ENCODE measurements at regions not wholly inside any gene's neighbourhood (a gene's known extent, or its start where the extent isn't known, plus 50 kb on each side); places are given as distances from the start of the nearest gene placed in this dataset.

DNA sequence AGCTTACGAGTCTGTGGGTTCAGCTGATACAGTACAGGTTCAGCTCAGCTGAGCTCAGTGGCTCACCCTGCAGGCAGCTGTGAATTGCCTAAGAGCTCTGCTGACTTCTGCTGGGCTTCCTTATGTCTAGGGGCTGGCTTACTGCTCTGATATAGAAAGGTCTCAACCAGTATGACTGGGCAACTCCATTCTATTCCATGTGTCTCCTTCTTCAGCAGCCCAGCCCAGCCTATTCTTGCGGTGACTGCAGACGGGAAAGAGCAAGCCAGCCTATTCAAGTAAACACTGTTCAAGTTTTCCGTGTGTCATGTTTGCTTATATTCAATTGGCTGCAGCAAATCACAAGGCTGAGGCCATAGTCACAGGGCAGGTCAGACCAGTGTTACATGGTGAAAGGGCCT, 615.4 kb upstream of the ZFP42 start:
- H3K27me3 ChIP-seq (replicated peaks in 1 of 4; ENCODE audit: control extremely low read depth in 1 of 4, control insufficient read depth in 3 of 4, insufficient read depth in 4 of 4, low read length in 3 of 4), result no peaks in the 10 kb centered on the region
- WGBS (ENCODE audit: insufficient coverage), result 76% methylated on average over 4 of the region's 4 CpGs
- ChIA-PET POLR2A (no interaction called here), CTCF (no interaction called here)
- no peak overlapping the region for H2AFZ ChIP-seq (ENCODE audit: insufficient read depth, low read depth, low read length, poor library complexity, severe bottlenecking)
- H4K20me1 ChIP-seq (ENCODE audit: control insufficient read depth, insufficient read depth, low read length, poor library complexity, severe bottlenecking), result no peaks in the 10 kb centered on the region
- ATAC-seq (ENCODE audit: low read depth), result no peak
- no peaks in the 10 kb centered on the region for H3K36me3 ChIP-seq (replicated peaks in 1 of 2; ENCODE audit: control extremely low read depth in 1 of 2, control insufficient read depth in 1 of 2, extremely low read depth in 1 of 2, insufficient read depth in 2 of 2, low read length in 1 of 2)
- intact Hi-C loops (cut with micrococcal nuclease), result no loop called here
- H3K9me3 ChIP-seq (ENCODE audit: control extremely low read depth in 1 of 3, control insufficient read depth in 2 of 3, insufficient read depth in 1 of 3, low read length in 2 of 3), result peaks cover 0 to 2% (median 0%) of the 10 kb centered on the region in 3 donors
- Mint-ChIP-seq H3K4me3 (no peak overlapping the region), H3K4me1 (no peaks in the 10 kb centered on the region), H3K9me3 (ENCODE audit: insufficient read depth) (peaks cover 5% of the 10 kb centered on the region), H3K27me3 (no peaks in the 10 kb centered on the region), H3K27ac (no peak overlapping the region)
- no peak overlapping the region for H3K4me3 ChIP-seq (ENCODE audit: control extremely low read depth in 1 of 5, extremely low read depth in 1 of 5, insufficient read depth in 1 of 5, low read depth in 2 of 5, low read length in 4 of 5)
- no peak for DNase-seq
- H3K4me2 ChIP-seq (replicated peaks; ENCODE audit: low read depth, low read length, poor library complexity, severe bottlenecking), result no peak overlapping the region
- H3K27ac ChIP-seq (ENCODE audit: low read length in 2 of 2), result no peak overlapping the region
- no peaks in the 10 kb centered on the region for H3K4me1 ChIP-seq (ENCODE audit: control insufficient read depth in 2 of 2, insufficient read depth in 2 of 2, low read length in 2 of 2)
- TF ChIP-seq EZH2 (IDR thresholded peaks at IDR 0.05; ENCODE audit: borderline replicate concordance, insufficient read depth, low read depth, low read length, poor library complexity, severe bottlenecking), result no peak
- TF ChIP-seq, protein P1, sequence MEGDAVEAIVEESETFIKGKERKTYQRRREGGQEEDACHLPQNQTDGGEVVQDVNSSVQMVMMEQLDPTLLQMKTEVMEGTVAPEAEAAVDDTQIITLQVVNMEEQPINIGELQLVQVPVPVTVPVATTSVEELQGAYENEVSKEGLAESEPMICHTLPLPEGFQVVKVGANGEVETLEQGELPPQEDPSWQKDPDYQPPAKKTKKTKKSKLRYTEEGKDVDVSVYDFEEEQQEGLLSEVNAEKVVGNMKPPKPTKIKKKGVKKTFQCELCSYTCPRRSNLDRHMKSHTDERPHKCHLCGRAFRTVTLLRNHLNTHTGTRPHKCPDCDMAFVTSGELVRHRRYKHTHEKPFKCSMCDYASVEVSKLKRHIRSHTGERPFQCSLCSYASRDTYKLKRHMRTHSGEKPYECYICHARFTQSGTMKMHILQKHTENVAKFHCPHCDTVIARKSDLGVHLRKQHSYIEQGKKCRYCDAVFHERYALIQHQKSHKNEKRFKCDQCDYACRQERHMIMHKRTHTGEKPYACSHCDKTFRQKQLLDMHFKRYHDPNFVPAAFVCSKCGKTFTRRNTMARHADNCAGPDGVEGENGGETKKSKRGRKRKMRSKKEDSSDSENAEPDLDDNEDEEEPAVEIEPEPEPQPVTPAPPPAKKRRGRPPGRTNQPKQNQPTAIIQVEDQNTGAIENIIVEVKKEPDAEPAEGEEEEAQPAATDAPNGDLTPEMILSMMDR (IDR thresholded peaks at IDR 0.05), result no peak
- H3K79me2 ChIP-seq (ENCODE audit: control insufficient read depth, insufficient read depth, low read length), result no peaks in the 10 kb centered on the region
- H3K9ac ChIP-seq (ENCODE audit: low read length), result no peak overlapping the region

- Mint-ChIP-seq H3K27ac (no peak overlapping the region), H3K9me3 (ENCODE audit: insufficient read depth) (peaks cover 10% of the 10 kb centered on the region), H3K27me3 (no peaks in the 10 kb centered on the region), H3K4me1 (no peaks in the 10 kb centered on the region), H3K4me3 (no peak overlapping the region)
- no peak overlapping the region for H3K4me3 ChIP-seq (ENCODE audit: control extremely low read depth in 1 of 5, extremely low read depth in 1 of 5, insufficient read depth in 1 of 5, low read depth in 2 of 5, low read length in 4 of 5)
- no peaks in the 10 kb centered on the region for H3K27me3 ChIP-seq (replicated peaks in 1 of 4; ENCODE audit: control extremely low read depth in 1 of 4, control insufficient read depth in 3 of 4, insufficient read depth in 4 of 4, low read length in 3 of 4)
- no peak overlapping the region for H2AFZ ChIP-seq (ENCODE audit: insufficient read depth, low read depth, low read length, poor library complexity, severe bottlenecking)
- ATAC-seq (ENCODE audit: low read depth), result no peak
- no peaks in the 10 kb centered on the region for H3K4me1 ChIP-seq (ENCODE audit: control insufficient read depth in 2 of 2, insufficient read depth in 2 of 2, low read length in 2 of 2)
- no peak overlapping the region for H3K27ac ChIP-seq (ENCODE audit: low read length in 2 of 2)
- intact Hi-C loops (cut with micrococcal nuclease), result no loop called here
- H4K20me1 ChIP-seq (ENCODE audit: control insufficient read depth, insufficient read depth, low read length, poor library complexity, severe bottlenecking), result no peaks in the 10 kb centered on the region
- no peak overlapping the region for H3K4me2 ChIP-seq (replicated peaks; ENCODE audit: low read depth, low read length, poor library complexity, severe bottlenecking)
- TF ChIP-seq, protein P1 (IDR thresholded peaks at IDR 0.05), result no peak
- TF ChIP-seq EZH2 (IDR thresholded peaks at IDR 0.05; ENCODE audit: borderline replicate concordance, insufficient read depth, low read depth, low read length, poor library complexity, severe bottlenecking), result no peak
- no peaks in the 10 kb centered on the region for H3K36me3 ChIP-seq (replicated peaks in 1 of 2; ENCODE audit: control extremely low read depth in 1 of 2, control insufficient read depth in 1 of 2, extremely low read depth in 1 of 2, insufficient read depth in 2 of 2, low read length in 1 of 2)
- no peak overlapping the region for H3K9ac ChIP-seq (ENCODE audit: low read length)
- ChIA-PET CTCF (no interaction called here), POLR2A (no interaction called here)
- H3K9me3 ChIP-seq (ENCODE audit: control extremely low read depth in 1 of 3, control insufficient read depth in 2 of 3, insufficient read depth in 1 of 3, low read length in 2 of 3), result no peaks in the 10 kb centered on the region
- no peak for DNase-seq
- H3K79me2 ChIP-seq (ENCODE audit: control insufficient read depth, insufficient read depth, low read length), result no peaks in the 10 kb centered on the region
Measured at GRCh38 chr4:187383181-187383580, 612.4 kb upstream of the ZFP42 start.

Data from B cell (primary cell).